ENCODE measurements at regions not wholly inside any gene's neighbourhood (a gene's known extent, or its start where the extent isn't known, plus 50 kb on each side); places are given as distances from the start of the nearest gene placed in this dataset.

DNA sequence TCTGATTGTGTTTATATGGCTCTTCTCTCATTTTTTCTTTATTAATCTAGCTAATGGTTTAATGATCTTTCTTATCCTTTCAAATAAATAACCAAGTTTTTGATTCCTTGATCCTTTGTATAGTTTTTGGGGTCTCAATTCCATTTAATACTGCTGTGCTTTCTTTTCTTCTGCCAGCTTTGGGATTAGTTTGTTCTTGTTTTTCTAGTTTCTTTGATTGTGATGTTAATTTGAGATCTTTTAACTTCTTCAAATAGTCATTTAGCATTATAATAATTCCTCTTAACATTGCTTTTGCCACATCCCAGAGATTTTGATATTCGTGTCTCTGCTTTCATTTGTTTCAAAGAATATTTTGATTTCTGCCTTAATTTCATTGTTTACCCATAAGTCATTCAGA is 1126.6 kb downstream of the NAALADL2 start:
- TF ChIP-seq POLR2A (IDR thresholded peaks at IDR 0.05): no peak
- TF ChIP-seq, protein P1, sequence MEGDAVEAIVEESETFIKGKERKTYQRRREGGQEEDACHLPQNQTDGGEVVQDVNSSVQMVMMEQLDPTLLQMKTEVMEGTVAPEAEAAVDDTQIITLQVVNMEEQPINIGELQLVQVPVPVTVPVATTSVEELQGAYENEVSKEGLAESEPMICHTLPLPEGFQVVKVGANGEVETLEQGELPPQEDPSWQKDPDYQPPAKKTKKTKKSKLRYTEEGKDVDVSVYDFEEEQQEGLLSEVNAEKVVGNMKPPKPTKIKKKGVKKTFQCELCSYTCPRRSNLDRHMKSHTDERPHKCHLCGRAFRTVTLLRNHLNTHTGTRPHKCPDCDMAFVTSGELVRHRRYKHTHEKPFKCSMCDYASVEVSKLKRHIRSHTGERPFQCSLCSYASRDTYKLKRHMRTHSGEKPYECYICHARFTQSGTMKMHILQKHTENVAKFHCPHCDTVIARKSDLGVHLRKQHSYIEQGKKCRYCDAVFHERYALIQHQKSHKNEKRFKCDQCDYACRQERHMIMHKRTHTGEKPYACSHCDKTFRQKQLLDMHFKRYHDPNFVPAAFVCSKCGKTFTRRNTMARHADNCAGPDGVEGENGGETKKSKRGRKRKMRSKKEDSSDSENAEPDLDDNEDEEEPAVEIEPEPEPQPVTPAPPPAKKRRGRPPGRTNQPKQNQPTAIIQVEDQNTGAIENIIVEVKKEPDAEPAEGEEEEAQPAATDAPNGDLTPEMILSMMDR (IDR thresholded peaks at IDR 0.05): no peak

All from gastroesophageal sphincter (tissue), 3 donors.